HepG2 (cell line): ENCODE measurements at regions not wholly inside any gene's neighbourhood (a gene's known extent, or its start where the extent isn't known, plus 50 kb on each side); places are given as distances from the start of the nearest gene placed in this dataset.

Source experiments
- ATAC-seq: fragments of 200-7000 bp; cut with Tn5 transposase; 3 replicates; pipeline ENCODE4 v1.9.1; 2020; ENCODE audit warnings: mild to moderate bottlenecking, moderate library complexity
- BruUV-seq: library from RNA; stranded (reverse); fragments of 400-500 nt; replicated peaks from 2 replicates; lab custom pipeline; 2021; lab: Mats Ljungman, UMichigan
- CTCF ChIA-PET: fragments of 300-600 bp; formaldehyde crosslinking; extraction: SDS; loops from one replicate; lab custom pipeline; 2021; ENCODE audit warnings: low total read pairs, inconsistent platforms, low intra/inter-chr PET ratio; lab: Yijun Ruan, JAX
- POLR2A ChIA-PET: fragments of 350-600 bp; sonication (Branson Sonifier 250); formaldehyde crosslinking; loops from one replicate; lab custom pipeline; 2020; ENCODE audit warnings: antibody characterized with exemption, inconsistent platforms; lab: Yijun Ruan, JAX
- DNase-seq: peaks from one replicate; pipeline ENCODE4 v3.0.0-alpha.2; 2015; ENCODE audit warnings: low spot score
- FAIRE-seq: peaks from 3 replicates; lab custom pipeline; 2011; peaks lifted over from hg19 to GRCh38; lab: Jason Lieb, UNC
- H2AFZ ChIP-seq: one replicate; pipeline ENCODE4 v1.6.1; 2011; ENCODE audit warnings: low read length, inconsistent platforms
- H3K27ac ChIP-seq: fragments of 300-600 bp; 3 replicates; pipeline ENCODE4 v1.8.0; 2011; ENCODE audit warnings: mixed run types, mild to moderate bottlenecking, mixed read lengths, low read length, inconsistent platforms; ENCODE audit not compliant: insufficient read depth; ENCODE audit errors: extremely low read length
- H3K27me3 ChIP-seq, 2 experiments: fragments of 200-600 bp in 1 of 2; 2 replicates in 1 of 2; 3 replicates in 1 of 2; pipeline versions ENCODE4 v1.6.0 to v1.8.0; 2011; ENCODE audit warnings: low read length in 2 of 2, mild to moderate bottlenecking in 2 of 2, moderate library complexity in 2 of 2, inconsistent platforms in 1 of 2; ENCODE audit not compliant: insufficient read depth in 2 of 2, control insufficient read depth in 1 of 2
- H3K36me3 ChIP-seq, 2 experiments: fragments of 200-600 bp in 1 of 2; replicated peaks in 1 of 2; 2 replicates in 1 of 2; 3 replicates in 1 of 2; pipeline versions ENCODE4 v1.5.1 to v1.8.0; 2011; ENCODE audit warnings: low read length in 2 of 2, inconsistent platforms in 1 of 2; ENCODE audit not compliant: insufficient read depth in 2 of 2, control insufficient read depth in 1 of 2
- H3K4me1 ChIP-seq: 2 replicates; pipeline ENCODE4 v1.5.1; 2012; ENCODE audit warnings: low read length, inconsistent platforms; ENCODE audit not compliant: insufficient read depth
- H3K4me2 ChIP-seq: 2 replicates; pipeline ENCODE4 v1.6.0; 2011; ENCODE audit warnings: low read depth, low read length, inconsistent platforms
- H3K4me3 ChIP-seq, 3 experiments: fragments of 200-600 bp in 1 of 3; sonication (generic), shearing (Covaris generic) in 1 of 3; replicated peaks in 1 of 3; 2 replicates each; pipeline ENCODE4 v1.5.1; 2011 to 2016; ENCODE audit warnings: low read length in 3 of 3, inconsistent platforms in 2 of 3, low read depth in 2 of 3, mild to moderate bottlenecking in 2 of 3, control low read depth in 1 of 3, mixed read lengths in 1 of 3; ENCODE audit not compliant: insufficient read depth in 1 of 3
- H3K79me2 ChIP-seq: one replicate; pipeline ENCODE4 v1.6.1; 2011; ENCODE audit warnings: low read length, inconsistent platforms; ENCODE audit not compliant: insufficient read depth
- H3K9ac ChIP-seq: 2 replicates; pipeline ENCODE4 v1.6.0; 2011; ENCODE audit warnings: mild to moderate bottlenecking, low read depth, low read length, inconsistent platforms; ENCODE audit not compliant: insufficient read depth
- H3K9me3 ChIP-seq: 2 replicates; pipeline ENCODE4 v1.5.1; 2012; ENCODE audit warnings: mild to moderate bottlenecking, low read length
- H4K20me1 ChIP-seq: 2 replicates; pipeline ENCODE4 v1.6.0; 2011; ENCODE audit warnings: inconsistent platforms, mild to moderate bottlenecking, low read length, moderate library complexity; ENCODE audit not compliant: insufficient read depth
- HNRNPK ChIP-seq: fragments of 200-400 bp; formaldehyde crosslinking; IDR thresholded peaks from 2 replicates; pipeline ENCODE4 v1.6.1; 2018; ENCODE audit warnings: low read length, low read depth, moderate library complexity, mild to moderate bottlenecking; ENCODE audit not compliant: poor library complexity, severe bottlenecking
- PRDM4 ChIP-seq: sonication (generic); formaldehyde crosslinking; IDR thresholded peaks from 2 replicates; pipeline ENCODE4 v1.9.0; 2021; ENCODE audit warnings: missing genetic modification reagents, borderline replicate concordance
- RARG ChIP-seq: sonication (generic); formaldehyde crosslinking; IDR thresholded peaks from 2 replicates; pipeline ENCODE4 v1.4.0; 2020; ENCODE audit warnings: low read depth, mild to moderate bottlenecking, missing genetic modification reagents
- RFXANK ChIP-seq: IDR thresholded peaks from 2 replicates; pipeline ENCODE4 v1.6.1; 2016
- SOX6 ChIP-seq, 2 experiments: fragments of 450-650 bp in 1 of 2; sonication (generic) in 1 of 2; formaldehyde crosslinking in 1 of 2; IDR thresholded peaks; 2 replicates each; pipeline versions ENCODE4 v1.4.0 to v1.6.1; 2017 to 2020; ENCODE audit warnings: antibody characterized with exemption in 1 of 2, mild to moderate bottlenecking in 1 of 2, missing genetic modification reagents in 1 of 2
- ZBTB40 ChIP-seq, 2 experiments: fragments of 450-650 bp in 1 of 2; sonication (generic) in 1 of 2; formaldehyde crosslinking in 1 of 2; IDR thresholded peaks; 2 replicates each; pipeline versions ENCODE4 v1.6.1 to v1.8.0; 2016 to 2022; ENCODE audit warnings: antibody characterized with exemption in 1 of 2, mild to moderate bottlenecking in 1 of 2, missing genetic modification reagents in 1 of 2
- ZFX ChIP-seq: sonication (generic); formaldehyde crosslinking; IDR thresholded peaks from 2 replicates; pipeline ENCODE4 v1.4.0; 2020; ENCODE audit warnings: mild to moderate bottlenecking, low read depth, missing genetic modification reagents, moderate library complexity
- ZNF121 ChIP-seq: sonication (generic); formaldehyde crosslinking; IDR thresholded peaks from 2 replicates; pipeline ENCODE4 v1.5.0; 2020; ENCODE audit warnings: mild to moderate bottlenecking, missing genetic modification reagents
- ZNF232 ChIP-seq: sonication (generic); formaldehyde crosslinking; IDR thresholded peaks from 2 replicates; pipeline ENCODE4 v1.4.0; 2020; ENCODE audit warnings: missing genetic modification reagents, borderline replicate concordance
- ZNF547 ChIP-seq: sonication (generic); formaldehyde crosslinking; IDR thresholded peaks from 2 replicates; pipeline ENCODE4 v1.5.1; 2020; ENCODE audit warnings: mild to moderate bottlenecking, missing genetic modification reagents
- ZNF569 ChIP-seq: sonication (generic); formaldehyde crosslinking; IDR thresholded peaks from 2 replicates; pipeline ENCODE4 v1.5.0; 2020; ENCODE audit warnings: mild to moderate bottlenecking, missing genetic modification reagents, moderate library complexity, borderline replicate concordance
- ZSCAN31 ChIP-seq: sonication (generic); formaldehyde crosslinking; IDR thresholded peaks from 2 replicates; pipeline ENCODE4 v1.5.0; 2020; ENCODE audit warnings: low read depth, mild to moderate bottlenecking, missing genetic modification reagents
- WGBS: methylation state at CpG from one replicate; pipeline ENCODE4 v1.1.6; 2017; ENCODE audit warnings: low lambda C conversion rate; 5-methylcytosine and 5-hydroxymethylcytosine counted together
- in situ Hi-C: cut with HindIII; loops from 2 replicates; pipeline ENCODE4 v1.10.0; 2017; ENCODE audit warnings: low pct_unique_long_range_greater_than_20kb; ENCODE audit not compliant: extremely low pct_ligation_motif_present
- intact Hi-C: fragments of 100-400 bp; cut with micrococcal nuclease; formaldehyde crosslinking; loops from one replicate; pipeline ENCODE4 v1.10.0; 2022; ENCODE audit not compliant: unreplicated experiment

DNA sequence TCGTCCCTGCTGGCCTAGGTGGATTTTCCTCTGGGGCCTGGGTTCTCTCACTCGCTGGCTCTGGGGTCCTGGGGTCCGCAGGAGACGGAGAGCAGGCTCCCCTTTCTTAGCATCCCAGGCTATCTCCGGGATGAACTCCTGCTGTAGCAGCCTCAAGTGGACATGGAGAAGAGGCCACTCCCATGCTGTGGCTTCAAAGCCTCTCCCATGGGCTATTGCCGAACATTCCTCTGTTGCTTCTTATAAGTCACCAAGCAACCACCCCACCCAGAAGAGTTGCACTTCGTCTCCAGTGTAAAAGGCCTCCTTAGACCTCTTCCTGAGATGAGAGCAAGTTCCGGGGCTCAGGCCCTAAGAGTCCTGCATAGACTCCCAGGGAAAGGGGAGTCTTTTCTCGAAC is 124.0 kb upstream of the RCN1 start:
- TF ChIP-seq ZNF547 (CRISPR knock-in tag) (no peak), ZFX (CRISPR knock-in tag) (no peak), SOX6 (IDR thresholded peaks at IDR 0.05) (no peak), SOX6 (CRISPR knock-in tag; IDR thresholded peaks at IDR 0.05) (no peak), ZNF232 (CRISPR knock-in tag) (no peak), HNRNPK (no peak), ZNF569 (CRISPR knock-in tag) (no peak), ZBTB40 (IDR thresholded peaks at IDR 0.05) (no peak), ZBTB40 (CRISPR knock-in tag; IDR thresholded peaks at IDR 0.05) (no peak), RARG (CRISPR knock-in tag) (no peak), PRDM4 (CRISPR knock-in tag) (no peak), ZNF121 (CRISPR knock-in tag) (no peak), ZSCAN31 (CRISPR knock-in tag) (no peak), RFXANK (no peak)
- H3K9ac ChIP-seq, result no peak overlapping the region
- no peak overlapping the region for H3K4me3 ChIP-seq
- WGBS, result 27% methylated on average over 4 of the region's 9 CpGs
- H2AFZ ChIP-seq, result no peak overlapping the region
- ATAC-seq (no peak), FAIRE-seq (no peak), DNase-seq (no peak)
- ChIA-PET POLR2A (no interaction called here), CTCF (no interaction called here)
- H3K36me3 ChIP-seq, result no peaks in the 10 kb centered on the region
- peaks cover 0 to 21% of the 10 kb centered on the region in 2 experiments; a peak in 1 of 5 replicates for H3K27me3 ChIP-seq
- no peaks in the 10 kb centered on the region for H3K9me3 ChIP-seq
- no peaks in the 10 kb centered on the region for H3K79me2 ChIP-seq
- no TSS peak for BruUV-seq
- no peak overlapping the region for H3K27ac ChIP-seq
- intact Hi-C loops, result no loop called here
- H4K20me1 ChIP-seq, result no peaks in the 10 kb centered on the region
- no peak overlapping the region for H3K4me2 ChIP-seq
- in situ Hi-C loops, result loop anchor here (25.0 kb wide), 1 partner anchor 730 kb away; no protein-coding TSS in a partner anchor
- H3K4me1 ChIP-seq, result no peaks in the 10 kb centered on the region
